Muscle of leg (tissue), 3 donors: ENCODE measurements at regions not wholly inside any gene's neighbourhood (a gene's known extent, or its start where the extent isn't known, plus 50 kb on each side); places are given as distances from the start of the nearest gene placed in this dataset.
"Not testable (repeated sequence)": the region's sequence is repeated elsewhere in the genome, so short reads cannot be mapped to it uniquely, and the experiment has no call there.

Source experiments
- DNase-seq: peaks from one replicate; pipeline ENCODE4 v3.0.0; 2013
- H3K27ac ChIP-seq: one replicate; pipeline ENCODE4 v1.5.1; 2013; ENCODE audit warnings: mild to moderate bottlenecking, low read length, control low read depth
- H3K27me3 ChIP-seq: one replicate; pipeline ENCODE4 v1.6.1; 2013; ENCODE audit warnings: low read length; ENCODE audit not compliant: control insufficient read depth, insufficient read depth
- H3K36me3 ChIP-seq: one replicate; pipeline ENCODE4 v1.6.1; 2013; ENCODE audit warnings: low read length; ENCODE audit not compliant: control insufficient read depth, insufficient read depth
- H3K4me1 ChIP-seq: one replicate; pipeline ENCODE4 v1.6.1; 2013; ENCODE audit warnings: low read length; ENCODE audit not compliant: control insufficient read depth, insufficient read depth
- H3K4me3 ChIP-seq: one replicate; pipeline ENCODE4 v1.5.1; 2013; ENCODE audit warnings: low read length, control low read depth
- H3K9me3 ChIP-seq: replicated peaks from 2 replicates; pipeline ENCODE4 v1.6.1; 2013; ENCODE audit warnings: low read depth, low read length; ENCODE audit not compliant: control insufficient read depth
- WGBS: methylation state at CpG from one replicate; pipeline ENCODE4 v1.1.5; 2013; ENCODE audit warnings: missing lambda C conversion rate; ENCODE audit not compliant: insufficient coverage; 5-methylcytosine and 5-hydroxymethylcytosine counted together

- WGBS: 97% methylated on average over 8 of the region's 13 CpGs
- Histone ChIP-seq H3K4me3 (no peak overlapping the region), H3K9me3 (no peaks in the 10 kb centered on the region), H3K27me3 (no peaks in the 10 kb centered on the region), H3K27ac (no peak overlapping the region), H3K4me1 (no peaks in the 10 kb centered on the region), H3K36me3 (no peaks in the 10 kb centered on the region)
- DNase-seq: no peak
These were observed 1307.8 kb upstream of the RAG2 start for GRCh38 chr11:37905707-37906417.

DNA sequence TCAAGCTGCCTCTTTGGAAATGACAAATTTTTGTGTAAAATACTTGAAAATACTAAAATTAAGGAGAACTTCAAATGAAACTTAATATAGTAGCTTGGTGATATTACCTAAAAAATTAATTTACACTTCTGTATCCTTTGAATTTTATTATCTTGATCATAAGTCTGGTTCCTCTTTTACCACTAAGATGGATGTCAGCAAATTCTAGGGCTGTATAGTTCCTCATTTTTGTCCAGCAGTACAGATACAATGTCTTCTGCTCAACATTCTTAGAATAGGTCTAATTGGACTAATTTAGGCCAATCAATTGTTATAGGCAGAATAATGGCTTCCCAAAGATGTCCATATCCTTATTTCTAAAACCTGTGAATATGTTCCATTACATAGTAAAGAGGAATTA is 1298.0 kb upstream of the RAG2 start:
- H3K36me3 ChIP-seq: no peaks in the 10 kb centered on the region

DNA sequence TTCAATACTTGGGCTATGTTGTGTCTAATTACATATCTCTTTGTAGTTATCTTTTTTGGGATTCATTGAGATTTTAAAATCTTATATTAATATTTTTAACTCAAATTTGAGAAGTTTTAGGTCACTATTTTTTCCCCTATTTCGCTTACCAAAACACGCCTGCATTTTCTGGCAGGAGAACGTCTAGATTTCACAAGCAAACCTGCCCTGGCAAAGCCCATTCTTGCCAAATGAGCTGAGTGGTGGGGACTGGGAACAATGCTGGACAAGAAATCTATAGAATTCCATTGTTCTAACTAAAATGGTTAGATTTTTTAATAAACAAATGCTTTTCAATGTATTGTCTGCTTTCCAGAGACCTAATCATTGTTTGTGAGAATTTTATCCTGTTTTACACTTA is 1283.7 kb upstream of the RAG2 start:
- H3K4me1 ChIP-seq: no peaks in the 10 kb centered on the region
- DNase-seq: no peak
- no peaks in the 10 kb centered on the region for H3K27me3 ChIP-seq
- no peaks in the 10 kb centered on the region for H3K9me3 ChIP-seq
- no peak overlapping the region for H3K4me3 ChIP-seq
- no peaks in the 10 kb centered on the region for H3K36me3 ChIP-seq
- no CpG with 5 or more reads among the region's 3 CpGs for WGBS
- H3K27ac ChIP-seq: no peak overlapping the region

More for the DNA sequence above, 1298.0 kb upstream of the RAG2 start:
- Histone ChIP-seq H3K4me3 (no peak overlapping the region), H3K27ac (no peak overlapping the region), H3K9me3 (peaks cover 11% of the 10 kb centered on the region), H3K4me1 (no peaks in the 10 kb centered on the region), H3K27me3 (no peaks in the 10 kb centered on the region)
- DNase-seq: no peak

DNA sequence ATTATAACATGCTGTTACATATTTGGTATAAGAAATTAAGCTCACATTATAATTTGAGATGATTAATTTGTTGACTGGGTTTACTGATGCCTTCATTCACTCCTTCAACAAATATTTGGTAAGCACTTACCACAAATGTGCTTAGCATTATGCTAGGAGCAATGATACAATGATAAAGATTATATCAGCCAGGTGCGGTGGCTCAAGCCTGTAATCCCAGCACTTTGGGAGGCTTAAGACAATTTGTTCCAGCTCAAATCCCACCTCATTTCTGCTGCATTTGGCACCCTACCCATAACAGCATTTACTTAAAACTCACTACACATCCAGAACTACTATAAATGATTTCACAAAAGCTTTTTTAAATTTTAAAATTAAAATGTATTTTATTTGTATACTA is 1263.6 kb upstream of the RAG2 start:
- Histone ChIP-seq H3K4me1 (no peaks in the 10 kb centered on the region), H3K9me3 (no peaks in the 10 kb centered on the region), H3K4me3 (no peak overlapping the region), H3K27ac (no peak overlapping the region), H3K27me3 (no peaks in the 10 kb centered on the region), H3K36me3 (no peaks in the 10 kb centered on the region)
- no peak for DNase-seq
- WGBS: no CpG with 5 or more reads among the region's 1 CpG

DNA sequence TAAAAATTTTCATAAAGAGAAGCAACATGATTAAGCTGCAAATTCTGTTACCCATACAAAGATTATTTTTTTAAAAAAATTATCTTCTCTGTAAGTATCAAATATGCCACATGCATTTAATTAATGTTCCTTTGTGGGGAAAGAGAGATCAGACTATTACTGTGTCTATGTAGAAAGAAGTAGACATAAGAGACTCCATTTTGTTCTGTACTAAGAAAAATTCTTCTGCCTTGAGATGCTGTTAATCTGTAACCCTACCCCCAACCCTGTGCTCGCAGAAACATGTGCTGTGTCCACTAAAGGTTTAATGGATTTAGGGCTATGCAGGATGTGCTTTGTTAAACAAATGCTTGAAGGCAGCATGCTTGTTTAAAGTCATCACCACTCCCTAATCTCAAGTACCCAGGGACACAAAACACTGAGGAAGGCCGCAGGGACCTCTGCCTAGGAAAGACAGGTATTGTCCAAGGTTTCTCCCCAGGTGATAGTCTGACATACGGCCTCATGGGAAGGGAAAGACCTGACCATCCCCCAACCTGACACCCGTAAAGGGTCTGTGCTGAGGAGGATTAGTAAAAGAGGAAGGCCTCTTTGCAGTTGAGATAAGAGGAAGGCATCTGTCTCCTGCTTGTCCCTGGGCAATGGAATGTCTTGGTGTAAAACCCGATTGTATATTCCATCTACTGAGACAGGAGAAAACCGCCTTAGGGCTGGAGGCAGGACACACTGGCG is 1260.9 kb upstream of the RAG2 start:
- not testable (repeated sequence) for H3K27ac ChIP-seq, H3K9me3 ChIP-seq, DNase-seq, H3K36me3 ChIP-seq, H3K27me3 ChIP-seq, H3K4me3 ChIP-seq, H3K4me1 ChIP-seq
- WGBS: no CpG with 5 or more reads among the region's 7 CpGs

DNA sequence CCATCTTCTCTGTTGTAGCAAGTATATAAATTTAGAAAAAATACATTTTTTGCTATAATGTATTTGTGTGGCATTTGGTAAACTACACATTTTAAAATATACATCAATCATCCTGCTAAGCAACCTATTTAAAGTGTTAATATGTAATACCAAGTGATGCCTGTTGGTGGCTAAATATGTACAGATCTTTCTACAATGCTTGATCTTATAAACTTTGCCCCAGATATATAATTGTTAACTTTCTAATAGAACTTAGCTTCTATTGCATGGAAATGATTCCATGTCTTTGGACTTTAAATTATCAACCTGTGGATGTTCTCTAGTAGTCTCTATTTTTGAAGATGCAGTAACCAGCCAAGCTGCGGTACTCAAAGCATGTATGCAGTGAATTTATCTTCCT is 1260.4 kb upstream of the RAG2 start:
- Histone ChIP-seq H3K27me3 (no peaks in the 10 kb centered on the region), H3K4me3 (no peak overlapping the region), H3K36me3 (no peaks in the 10 kb centered on the region), H3K27ac (no peak overlapping the region), H3K4me1 (no peaks in the 10 kb centered on the region), H3K9me3 (no peaks in the 10 kb centered on the region)
- no CpG with 5 or more reads among the region's 1 CpG for WGBS
- DNase-seq: no peak

DNA sequence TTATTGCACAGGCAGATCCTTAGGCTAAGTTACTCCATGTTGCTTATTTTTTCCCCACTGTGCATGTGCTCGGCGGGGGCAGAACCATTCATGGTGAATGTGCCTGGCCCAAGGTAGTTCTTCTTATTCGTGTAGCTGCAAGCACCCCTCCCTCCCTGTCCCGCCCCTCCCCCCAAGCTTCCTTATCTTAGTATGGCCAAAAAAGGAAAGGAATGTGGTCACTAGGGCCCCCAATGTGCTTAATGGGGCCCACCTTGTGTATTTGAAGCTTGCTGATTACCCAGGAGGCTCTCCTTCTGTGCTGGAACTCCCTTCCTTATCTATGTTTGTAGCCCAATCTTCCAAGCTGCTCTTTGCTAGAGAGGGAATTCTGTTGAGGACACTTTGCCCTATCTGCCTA is 1259.7 kb upstream of the RAG2 start:
- Histone ChIP-seq H3K27me3 (no peaks in the 10 kb centered on the region), H3K4me1 (no peaks in the 10 kb centered on the region), H3K27ac (no peak overlapping the region), H3K9me3 (no peaks in the 10 kb centered on the region), H3K36me3 (no peaks in the 10 kb centered on the region), H3K4me3 (no peak overlapping the region)
- no CpG with 5 or more reads among the region's 4 CpGs for WGBS
- no peak for DNase-seq

GRCh38 chr11:37849706-37850105 is 1251.7 kb upstream of the RAG2 start:
- H3K9me3 ChIP-seq: no peaks in the 10 kb centered on the region
- DNase-seq: peak; percentile 73
- H3K27me3 ChIP-seq: no peaks in the 10 kb centered on the region
- no peaks in the 10 kb centered on the region for H3K4me1 ChIP-seq
- no peak overlapping the region for H3K4me3 ChIP-seq
- WGBS: no CpG with 5 or more reads among the region's 1 CpG
- H3K36me3 ChIP-seq: no peaks in the 10 kb centered on the region
- no peak overlapping the region for H3K27ac ChIP-seq

DNA sequence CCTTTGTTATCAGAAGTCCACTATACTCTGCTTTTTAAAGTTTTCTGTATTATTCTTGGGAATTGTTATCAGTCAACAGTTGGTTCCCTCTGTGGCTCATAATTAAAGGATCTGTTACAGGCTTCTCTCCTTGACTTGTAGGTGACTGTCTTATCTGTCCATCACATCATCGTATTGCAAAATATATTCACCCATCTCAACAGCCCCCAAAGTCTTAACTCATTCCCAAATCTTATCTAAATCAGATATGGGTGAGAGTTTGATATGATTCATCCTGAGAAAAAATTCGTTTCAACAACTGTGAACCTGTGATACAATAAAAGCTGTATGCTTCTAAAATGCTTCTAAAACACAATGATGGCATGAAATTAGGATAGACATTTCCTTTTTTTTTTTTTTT is 1245.6 kb upstream of the RAG2 start:
- DNase-seq: no peak
- WGBS: no CpG with 5 or more reads among the region's 2 CpGs
- no peaks in the 10 kb centered on the region for H3K9me3 ChIP-seq
- H3K27me3 ChIP-seq: no peaks in the 10 kb centered on the region
- no peaks in the 10 kb centered on the region for H3K4me1 ChIP-seq
- H3K4me3 ChIP-seq: no peak overlapping the region
- H3K36me3 ChIP-seq: no peaks in the 10 kb centered on the region
- no peak overlapping the region for H3K27ac ChIP-seq

DNA sequence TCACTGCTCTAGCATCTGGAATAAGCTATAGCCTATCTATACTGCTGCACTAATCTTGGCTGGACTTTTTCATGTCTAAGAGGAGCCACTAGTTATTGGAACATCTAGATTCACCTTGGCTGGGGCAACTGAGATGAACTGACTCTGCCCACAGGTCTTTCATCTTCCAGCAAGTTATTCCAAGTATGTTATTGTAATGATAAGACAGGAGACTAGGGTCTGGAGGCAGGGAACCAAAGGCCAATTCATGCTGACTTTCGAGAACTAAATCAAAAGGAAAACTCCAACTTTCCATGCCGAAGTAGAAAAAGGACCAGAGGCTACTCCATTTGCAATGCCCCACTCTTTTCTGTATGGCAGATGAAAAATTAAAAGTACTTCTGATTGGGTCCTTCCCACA is 1243.0 kb upstream of the RAG2 start:
- Histone ChIP-seq H3K4me1 (no peaks in the 10 kb centered on the region), H3K9me3 (no peaks in the 10 kb centered on the region), H3K27ac (no peak overlapping the region), H3K4me3 (no peak overlapping the region), H3K36me3 (no peaks in the 10 kb centered on the region), H3K27me3 (no peaks in the 10 kb centered on the region)
- no peak for DNase-seq
- no CpG with 5 or more reads among the region's 2 CpGs for WGBS
